Panc1 (cell line): ENCODE measurements at regions not wholly inside any gene's neighbourhood (a gene's known extent, or its start where the extent isn't known, plus 50 kb on each side); places are given as distances from the start of the nearest gene placed in this dataset.

Experiments used
- ATAC-seq: fragments of 200-7000 bp; cut with Tn5 transposase; 2 replicates; pipeline ENCODE4 v1.9.1; 2020; ENCODE audit warnings: mild to moderate bottlenecking, moderate library complexity
- BruUV-seq: library from RNA; stranded (reverse); fragments of 400-500 nt; replicated peaks from 2 replicates; lab custom pipeline; 2021; lab: Mats Ljungman, UMichigan
- CTCF ChIA-PET: fragments of 300-600 bp; sonication (Branson Sonifier 250); formaldehyde crosslinking; loops from one replicate; lab custom pipeline; 2022; ENCODE audit warnings: antibody characterized with exemption; lab: Charles Lee
- POLR2A ChIA-PET: fragments of 300-600 bp; sonication (Branson Sonifier 250); formaldehyde crosslinking; loops from one replicate; lab custom pipeline; 2022; ENCODE audit warnings: antibody characterized with exemption; lab: Charles Lee
- DNase-seq: peaks from one replicate; pipeline ENCODE4 v3.0.0-alpha.2; 2010; ENCODE audit warnings: low read depth, low spot score
- H3K27ac ChIP-seq: 2 replicates; pipeline ENCODE4 v1.5.1; 2011; ENCODE audit warnings: mild to moderate bottlenecking, low read length, inconsistent platforms
- H3K27me3 ChIP-seq: fragments of 200-500 bp; sonication (Bioruptor generic); 2 replicates; pipeline ENCODE4 v1.6.0; 2014; ENCODE audit warnings: low read length, inconsistent platforms; ENCODE audit not compliant: control insufficient read depth, insufficient read depth
- H3K36me3 ChIP-seq: fragments of 200-500 bp; sonication (Bioruptor generic); 2 replicates; pipeline ENCODE4 v1.5.1; 2014; ENCODE audit warnings: inconsistent platforms, mild to moderate bottlenecking, low read length, moderate library complexity; ENCODE audit not compliant: control insufficient read depth, insufficient read depth
- H3K4me1 ChIP-seq: 2 replicates; pipeline ENCODE4 v1.5.1; 2011; ENCODE audit warnings: inconsistent platforms, mild to moderate bottlenecking, low read length, moderate library complexity; ENCODE audit not compliant: control insufficient read depth, insufficient read depth
- H3K4me3 ChIP-seq, 2 experiments: 2 replicates each; pipeline ENCODE4 v1.5.1; 2011 to 2012; ENCODE audit warnings: low read depth in 2 of 2, low read length in 2 of 2, mild to moderate bottlenecking in 2 of 2, inconsistent platforms in 1 of 2, moderate library complexity in 1 of 2
- H3K9me3 ChIP-seq: fragments of 200-500 bp; sonication (Bioruptor generic); 2 replicates; pipeline ENCODE4 v1.5.1; 2014; ENCODE audit warnings: low read depth, mild to moderate bottlenecking, inconsistent platforms, low read length, moderate library complexity; ENCODE audit not compliant: control insufficient read depth, insufficient read depth
- CTCF ChIP-seq: fragments of 450-650 bp; IDR thresholded peaks from 2 replicates; pipeline ENCODE4 v1.5.1; 2017; ENCODE audit warnings: mild to moderate bottlenecking
- POLR2AphosphoS5 ChIP-seq: IDR thresholded peaks from 2 replicates; pipeline ENCODE4 v1.6.1; 2012; ENCODE audit warnings: mild to moderate bottlenecking, low read depth, low read length, moderate library complexity
- REST ChIP-seq, 2 experiments: IDR thresholded peaks; 2 replicates each; pipeline ENCODE4 v1.6.1; 2011 to 2012; ENCODE audit warnings: low read depth in 2 of 2, control low read depth in 1 of 2, low read length in 1 of 2, mild to moderate bottlenecking in 1 of 2, moderate library complexity in 1 of 2; ENCODE audit not compliant: insufficient read depth in 1 of 2
- SIN3A ChIP-seq: IDR thresholded peaks from 2 replicates; pipeline ENCODE4 v1.6.1; 2012; ENCODE audit warnings: low read depth, mild to moderate bottlenecking, low read length, moderate library complexity, borderline replicate concordance; ENCODE audit not compliant: insufficient read depth
- TCF7L2 ChIP-seq: IDR thresholded peaks from 2 replicates; pipeline ENCODE4 v1.6.1; 2011; ENCODE audit warnings: mild to moderate bottlenecking, low read depth, low read length, inconsistent platforms
- in situ Hi-C: cut with HindIII; loops from 2 replicates; pipeline ENCODE4 v1.10.0; 2016; ENCODE audit warnings: low sequenced_read_pairs, low pct_unique_long_range_greater_than_20kb
- intact Hi-C: fragments of 100-400 bp; cut with micrococcal nuclease; formaldehyde crosslinking; loops from one replicate; pipeline ENCODE4 v1.10.0; 2022; ENCODE audit not compliant: unreplicated experiment

DNA sequence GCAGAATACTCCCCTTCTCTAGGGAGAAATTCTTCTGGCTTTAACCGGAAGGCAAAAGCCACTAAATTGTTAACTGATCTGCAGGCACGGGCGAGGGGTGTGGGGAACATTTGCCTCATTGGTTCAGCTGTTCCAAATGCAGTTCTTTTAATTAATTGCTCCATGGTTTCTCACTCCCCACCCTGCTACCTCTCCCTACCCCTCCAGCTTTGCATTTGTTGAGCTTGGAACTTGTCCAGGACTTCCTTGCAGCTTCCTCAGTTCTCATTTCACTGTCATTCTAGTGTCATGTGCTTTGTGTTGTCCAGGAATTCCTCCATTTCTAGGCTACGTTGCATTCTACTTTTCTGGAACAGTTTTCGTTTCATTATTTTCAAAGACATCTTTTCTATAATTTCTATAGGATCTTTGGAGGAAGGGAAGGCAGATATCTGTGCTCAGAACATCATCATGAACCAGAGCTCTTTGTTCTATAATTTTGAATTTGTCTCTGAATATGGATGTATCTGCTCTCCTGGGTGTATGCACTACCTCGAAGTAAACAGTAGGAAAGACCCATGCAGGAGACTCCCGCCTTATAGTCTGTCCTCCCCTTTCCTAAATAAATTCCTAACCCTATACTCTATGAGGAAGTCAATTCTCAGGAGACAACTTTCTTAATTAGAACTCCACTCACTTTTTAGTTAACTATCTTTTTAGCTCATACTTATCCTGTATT, 132.4 kb upstream of the LMO4 start:
- Histone ChIP-seq H3K9me3 (peaks cover 13% of the 10 kb centered on the region; the same call in 1 of the 2 replicates), H3K36me3 (no peaks in the 10 kb centered on the region), H3K27ac (no peak overlapping the region), H3K4me1 (no peaks in the 10 kb centered on the region), H3K27me3 (no peaks in the 10 kb centered on the region; the same call in 1 of the 2 replicates), H3K4me3 (no peak overlapping the region)
- CTCF ChIA-PET, result no interaction called here
- no peak for DNase-seq
- intact Hi-C loops (no loop called here), in situ Hi-C loops (no loop called here)
- POLR2A ChIA-PET, result no interaction called here
- no TSS peak for BruUV-seq
- no peak for ATAC-seq
- TF ChIP-seq POLR2AphosphoS5 (no peak), CTCF (no peak), SIN3A (no peak), REST (IDR thresholded peaks at IDR 0.05; ENCODE audit: insufficient read depth in 1 of 2, low read depth in 2 of 2, low read length in 1 of 2) (no peak), TCF7L2 (no peak)

DNA sequence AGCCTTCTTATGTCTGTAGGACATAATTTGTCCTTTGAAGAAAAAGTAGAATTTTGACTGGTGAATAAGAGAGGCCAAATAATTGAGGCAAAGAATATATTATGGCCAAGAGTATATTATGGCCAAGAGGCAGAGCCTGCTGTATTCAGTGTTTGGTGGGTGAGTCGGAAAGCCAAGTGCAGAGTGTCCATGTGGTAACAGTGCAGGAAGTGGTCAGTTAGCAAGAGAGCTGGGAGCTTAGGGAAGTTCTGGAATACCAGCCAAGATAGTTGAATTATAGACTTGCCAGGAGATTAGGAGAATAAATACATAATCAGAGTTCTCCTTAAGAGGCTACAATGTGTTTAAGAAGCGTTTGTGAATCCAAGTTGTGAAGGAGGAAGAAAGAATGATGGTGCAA, 131.5 kb upstream of the LMO4 start:
- intact Hi-C loops, result no loop called here
- Histone ChIP-seq H3K4me3 (no peak overlapping the region), H3K27ac (no peak overlapping the region), H3K9me3 (peaks cover 13% of the 10 kb centered on the region; the same call in 1 of the 2 replicates), H3K36me3 (no peaks in the 10 kb centered on the region), H3K27me3 (no peaks in the 10 kb centered on the region; the same call in 1 of the 2 replicates), H3K4me1 (no peaks in the 10 kb centered on the region)
- ChIA-PET POLR2A (no interaction called here), CTCF (no interaction called here)
- ATAC-seq (no peak), DNase-seq (no peak)
- BruUV-seq, result no TSS peak
- no peak for TF ChIP-seq SIN3A
- no peak for TF ChIP-seq CTCF
- no peak for TF ChIP-seq POLR2AphosphoS5
- no peak for TF ChIP-seq TCF7L2
- no peak for TF ChIP-seq REST (IDR thresholded peaks at IDR 0.05; ENCODE audit: insufficient read depth in 1 of 2, low read depth in 2 of 2, low read length in 1 of 2)
- in situ Hi-C loops, result no loop called here
